NCI-H345 treated with DMSO at 0.1 percent for 48 hours (cell line): ENCODE measurements at regions not wholly inside any gene's neighbourhood (a gene's known extent, or its start where the extent isn't known, plus 50 kb on each side); places are given as distances from the start of the nearest gene placed in this dataset.
A peak's percentile ranks its signal among the peaks of the same experiment; 100 is the strongest.

Experiments
- DNase-seq: peaks from one replicate; lab custom pipeline; 2025; ENCODE audit not compliant: unreplicated experiment; lab: John Stamatoyannopoulos, UW

DNA sequence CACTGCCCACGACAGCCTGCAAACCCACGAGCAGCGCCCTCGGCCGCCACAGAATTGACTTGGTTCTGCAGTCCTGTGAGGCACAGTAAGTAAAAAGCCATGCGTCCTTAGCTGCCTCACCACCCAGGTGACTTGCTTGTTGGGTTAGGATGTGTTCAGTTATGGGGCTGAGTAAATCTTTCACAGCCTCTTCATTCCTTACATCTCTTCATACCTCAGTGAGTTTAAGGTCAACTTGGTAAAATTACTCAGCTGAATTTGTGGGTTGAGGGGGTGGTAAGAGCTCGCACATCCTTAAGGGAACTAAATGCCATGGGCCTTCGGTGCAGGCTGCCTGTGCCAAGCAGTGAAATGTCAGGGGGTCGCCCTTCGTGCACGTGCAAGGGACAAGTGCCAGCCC lies 165.2 kb upstream of the ALKAL2 start:
- DNase-seq = no peak

DNA sequence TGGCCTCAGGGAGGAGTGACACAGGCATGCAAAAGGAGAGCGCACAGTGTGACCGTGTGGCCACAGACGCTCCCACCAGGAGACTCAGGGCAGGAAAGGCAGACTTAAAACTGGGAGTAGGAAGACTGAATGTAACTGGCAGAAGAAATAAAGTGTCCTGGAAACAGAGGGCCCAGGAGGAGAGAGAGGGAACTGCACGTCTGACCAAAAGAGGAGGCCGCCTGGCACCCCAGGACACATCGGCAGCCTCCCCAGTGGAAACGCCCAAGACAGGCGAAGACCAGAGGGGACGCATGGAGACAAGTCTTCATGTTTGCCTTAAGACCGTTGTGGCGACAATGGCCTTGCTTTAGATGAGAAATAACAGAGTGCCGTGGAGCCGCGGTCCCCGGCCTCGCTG lies 163.6 kb upstream of the ALKAL2 start:
- no peak for DNase-seq

DNA sequence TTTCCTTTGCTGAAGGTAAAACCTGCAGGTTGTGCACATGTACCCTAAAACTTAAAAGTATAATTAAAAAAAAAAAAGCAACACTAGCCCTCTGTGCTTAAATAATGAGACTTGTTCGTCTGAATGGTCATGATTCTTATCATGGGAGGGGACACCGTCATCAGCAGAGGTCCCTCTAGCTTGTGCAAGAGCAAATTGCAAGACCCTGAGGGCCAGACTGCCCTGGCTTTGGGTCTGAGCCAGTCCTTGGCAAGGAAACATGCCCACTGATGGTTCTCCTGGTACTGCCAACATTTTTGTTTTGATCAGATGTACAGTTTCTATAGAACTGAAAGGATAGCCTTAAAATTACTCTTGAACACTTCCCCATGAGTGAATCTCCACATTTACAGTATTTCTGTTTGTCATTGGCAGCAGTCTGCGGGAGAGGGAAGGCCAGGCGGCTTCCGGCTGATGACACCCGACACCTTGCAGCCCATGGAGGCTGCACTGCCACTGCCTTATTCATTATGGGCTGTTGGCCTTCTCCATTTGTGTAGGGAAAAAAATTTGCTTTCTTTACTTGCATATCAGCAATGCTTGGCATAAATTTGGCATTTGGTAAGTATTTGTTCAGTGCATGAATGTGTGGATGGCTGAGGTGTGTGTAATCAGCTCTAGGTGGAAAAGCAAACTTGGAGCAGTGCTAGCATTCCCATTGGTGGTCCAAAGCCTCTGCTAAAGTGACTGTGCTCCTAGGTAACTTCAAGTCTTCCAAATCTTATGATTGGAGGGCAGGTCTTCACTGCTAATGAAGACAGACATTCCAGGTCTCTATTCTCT lies 161.6 kb upstream of the ALKAL2 start:
- DNase-seq = no peak

DNA sequence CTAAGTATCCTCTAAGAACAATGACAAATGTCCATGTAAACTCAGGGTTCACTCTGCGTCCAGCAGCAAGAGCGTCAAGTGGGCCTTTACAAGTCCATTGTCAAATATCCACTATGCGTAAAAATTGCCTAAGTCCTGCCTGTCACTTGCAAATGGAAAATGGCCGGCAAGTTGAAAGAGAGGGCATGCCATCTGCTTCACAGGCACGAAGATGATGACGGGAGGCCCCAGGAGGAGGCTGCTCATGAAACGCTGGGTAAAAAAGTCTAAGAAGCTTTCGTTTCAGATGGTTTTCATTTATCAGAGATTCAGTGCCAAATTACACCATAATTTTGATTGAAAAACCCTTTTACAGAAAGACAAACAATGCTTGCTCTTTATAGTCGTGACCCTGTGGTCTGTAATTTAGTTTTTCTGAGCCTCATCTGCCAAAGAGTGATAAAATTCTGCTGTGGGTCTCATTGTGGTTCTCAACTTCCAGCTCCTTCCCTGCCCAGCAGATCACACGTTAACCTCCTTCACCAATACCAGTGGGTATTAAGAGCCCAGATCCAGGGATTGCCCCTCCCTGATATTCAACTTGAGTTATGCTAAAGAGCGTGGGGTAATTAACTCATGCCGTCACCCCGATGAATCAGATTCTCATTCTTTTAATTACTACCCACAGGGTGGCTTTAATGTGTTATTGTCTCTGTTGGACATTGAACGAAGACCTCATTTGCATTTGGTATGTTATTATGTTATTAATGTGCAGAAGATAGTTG lies 160.2 kb upstream of the ALKAL2 start:
- no peak for DNase-seq

DNA sequence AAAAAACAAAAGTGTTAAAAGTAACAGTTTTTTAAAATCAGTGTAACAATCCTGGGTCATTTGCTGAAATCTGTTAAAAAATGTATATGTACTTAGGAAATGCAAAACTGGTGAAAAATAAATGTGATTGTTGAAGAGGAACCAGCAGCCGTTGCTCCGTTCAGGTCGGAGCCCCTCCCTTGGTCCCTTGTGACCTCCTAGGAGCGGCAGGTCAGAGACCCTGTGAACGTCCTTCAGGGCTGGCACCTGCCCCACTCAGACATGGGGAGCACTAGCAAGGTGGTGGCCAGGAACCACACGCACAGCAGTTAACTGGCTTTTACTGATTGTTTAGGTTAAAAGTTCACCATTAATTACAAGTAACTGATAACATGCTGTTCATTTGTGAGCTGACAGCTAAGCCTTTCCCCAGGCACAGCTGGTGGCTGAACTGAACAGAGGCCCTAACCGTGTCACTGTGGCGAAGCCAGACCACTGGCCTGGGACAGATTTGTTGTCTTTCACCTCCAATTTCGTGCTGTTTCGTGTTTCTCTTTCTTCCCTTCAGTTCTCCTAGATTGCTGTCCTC lies 159.2 kb upstream of the ALKAL2 start:
- DNase-seq = no peak

DNA sequence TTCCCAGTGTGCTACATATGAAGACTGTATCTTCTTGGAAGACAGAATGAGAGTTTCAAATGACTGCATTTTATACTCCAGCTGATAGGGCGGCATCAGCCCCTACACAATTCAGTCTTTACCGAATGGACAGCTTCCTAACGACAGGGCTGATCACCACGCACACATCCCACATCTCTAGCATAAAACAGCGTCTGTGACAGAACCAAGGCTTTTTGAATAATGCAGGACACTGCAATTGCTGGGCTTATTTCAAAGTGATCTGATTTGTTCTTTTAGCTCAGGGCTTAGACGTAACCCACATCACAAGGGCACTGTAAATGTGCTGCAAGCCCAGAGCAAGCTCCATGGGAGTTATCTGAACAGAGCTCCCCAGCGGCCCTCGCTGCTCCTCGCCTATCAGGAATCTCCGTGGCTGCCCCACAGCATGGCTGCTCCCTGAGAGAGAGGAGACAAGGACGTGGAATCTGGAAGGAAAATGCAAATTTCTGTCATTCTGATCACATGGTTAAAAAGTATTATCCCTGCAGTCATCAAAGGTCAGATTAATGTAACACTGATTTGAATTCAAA lies 158.5 kb upstream of the ALKAL2 start:
- no peak for DNase-seq

DNA sequence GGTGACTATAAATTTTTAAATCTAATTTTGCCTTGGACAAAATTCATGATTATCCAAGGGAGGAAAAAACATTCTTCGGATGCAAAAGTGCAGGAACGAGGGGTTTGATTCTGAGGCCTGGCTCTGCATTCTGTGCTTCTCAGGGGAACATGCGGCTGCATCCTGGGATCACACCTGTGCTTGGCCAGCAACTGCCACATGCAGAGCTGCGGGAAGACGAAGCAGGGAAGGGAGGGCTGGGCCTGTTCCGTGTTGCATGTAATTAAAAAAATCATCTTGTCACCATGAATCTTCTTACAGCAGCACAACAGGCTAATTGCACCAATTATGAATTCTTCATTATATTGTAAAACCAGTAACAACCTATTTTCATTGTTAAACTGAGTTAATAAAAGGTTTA lies 158.0 kb upstream of the ALKAL2 start:
- DNase-seq = no peak

DNA sequence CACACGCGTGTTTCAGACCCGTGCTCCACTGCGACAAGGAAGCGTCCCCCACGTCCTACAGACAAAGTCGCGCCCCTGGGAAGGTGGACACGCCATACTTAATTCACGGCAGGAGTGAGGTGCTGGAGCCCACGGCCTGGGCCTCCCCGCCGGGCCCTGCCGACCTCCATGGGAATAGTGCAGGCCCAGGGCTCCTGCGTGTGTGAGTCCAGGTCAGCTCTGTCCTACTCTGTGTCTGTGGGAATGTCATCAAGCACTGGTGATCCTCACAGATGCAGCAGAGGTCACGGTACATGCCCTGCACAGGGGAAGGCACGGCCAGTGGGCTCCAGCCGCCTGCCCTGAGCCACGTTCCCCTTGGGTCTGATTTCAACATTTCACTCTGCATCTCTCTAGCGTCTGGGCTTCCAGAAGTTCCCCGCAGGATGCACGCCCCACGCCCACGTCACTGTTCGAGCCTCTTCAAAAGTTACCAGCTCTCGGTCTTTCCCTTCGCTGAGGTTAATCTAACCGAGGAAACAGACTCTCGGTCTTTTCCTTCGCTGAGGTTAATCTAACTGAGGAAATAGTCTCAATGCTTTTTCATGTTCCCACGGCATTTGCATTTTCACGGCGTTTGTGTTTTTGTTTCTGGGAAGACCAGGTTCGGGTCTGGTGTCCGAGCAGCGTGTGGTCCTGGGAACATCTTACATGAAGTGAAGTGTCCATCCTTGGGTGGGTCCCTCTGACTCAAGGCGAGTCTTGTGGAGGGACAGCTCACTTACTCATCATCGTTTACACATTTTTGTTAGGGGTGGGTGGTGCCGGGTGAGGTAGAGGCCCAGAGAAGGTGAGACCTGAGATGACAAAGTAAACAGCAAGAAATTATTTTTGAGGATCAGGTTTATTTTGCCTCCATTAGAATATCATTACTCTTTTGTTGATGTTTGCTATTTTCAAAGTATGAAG lies 157.3 kb upstream of the ALKAL2 start:
- no peak for DNase-seq

DNA sequence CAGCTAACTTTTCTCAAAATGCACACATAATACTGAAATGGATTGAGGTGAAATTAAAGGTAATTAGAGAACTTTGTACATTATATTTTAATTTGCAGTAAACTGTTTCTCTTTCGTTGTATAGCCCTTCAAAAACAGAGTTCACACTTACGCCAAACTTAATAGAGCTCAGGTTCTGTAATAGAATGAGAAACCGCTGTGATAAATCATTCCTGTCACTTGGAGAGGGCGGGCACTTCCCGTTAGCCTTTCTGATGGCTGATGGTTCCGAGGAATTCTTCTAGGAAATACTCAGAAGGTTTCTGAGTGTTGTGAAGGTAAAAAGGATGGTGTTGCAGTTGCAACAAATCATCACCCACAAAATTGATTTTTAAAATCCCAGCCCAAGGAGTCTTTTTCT lies 155.8 kb upstream of the ALKAL2 start:
- no peak for DNase-seq

DNA sequence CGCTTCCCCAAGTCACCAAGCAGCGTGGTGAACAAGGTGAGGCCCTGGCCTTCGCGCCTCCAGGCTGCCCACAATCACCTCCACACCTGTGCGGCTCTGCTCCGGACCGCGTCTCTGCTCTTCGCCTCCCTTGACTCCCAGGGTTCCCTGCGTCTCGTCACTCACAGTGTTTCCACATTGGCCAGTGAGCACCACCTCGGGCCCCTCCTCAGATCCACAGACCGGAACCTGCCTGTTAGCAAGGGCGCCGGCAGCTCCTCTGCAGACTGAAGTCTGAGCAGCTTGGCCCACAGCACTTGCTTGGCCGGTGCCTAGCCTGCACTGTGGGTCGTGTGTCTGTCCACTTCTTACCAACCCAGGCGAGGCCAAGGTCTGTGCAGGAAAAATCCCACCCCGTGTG lies 155.3 kb upstream of the ALKAL2 start:
- DNase-seq = no peak

DNA sequence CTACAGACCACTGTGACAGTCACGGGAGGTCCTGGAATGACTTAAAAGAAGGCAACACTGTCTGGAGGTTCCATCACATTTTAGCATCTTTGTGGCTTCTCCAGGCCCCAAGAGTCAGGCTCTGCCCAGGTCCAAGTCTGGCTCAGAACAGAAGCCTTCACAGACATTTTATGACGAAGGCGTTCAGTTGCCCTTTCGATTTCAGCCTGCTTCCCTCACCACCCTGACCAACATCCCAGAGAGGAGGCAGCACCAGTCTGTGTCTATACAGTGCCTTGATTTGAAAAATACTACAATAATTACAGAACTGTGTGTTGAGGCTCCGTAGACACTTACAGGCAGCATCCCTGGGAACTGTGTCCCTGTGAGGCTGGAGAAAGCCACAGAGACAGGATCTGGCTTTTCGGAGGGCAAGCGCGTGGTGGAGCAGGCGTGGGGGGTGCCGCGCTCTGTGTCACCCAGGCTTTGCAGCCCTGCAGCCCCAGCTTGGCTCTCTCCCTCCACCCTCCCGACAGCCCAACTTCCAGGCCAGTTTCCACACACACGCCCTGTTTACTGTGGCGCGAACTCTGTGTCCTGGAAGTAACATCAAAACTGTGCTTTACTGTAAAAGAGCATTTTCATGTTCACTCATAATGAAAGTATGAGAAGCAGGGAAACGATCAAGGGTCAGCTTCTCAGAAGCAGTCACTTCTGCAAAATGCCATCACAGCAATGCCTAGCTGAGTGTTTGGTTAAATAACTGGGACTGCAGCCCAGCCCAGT lies 153.5 kb upstream of the ALKAL2 start:
- no peak for DNase-seq

DNA sequence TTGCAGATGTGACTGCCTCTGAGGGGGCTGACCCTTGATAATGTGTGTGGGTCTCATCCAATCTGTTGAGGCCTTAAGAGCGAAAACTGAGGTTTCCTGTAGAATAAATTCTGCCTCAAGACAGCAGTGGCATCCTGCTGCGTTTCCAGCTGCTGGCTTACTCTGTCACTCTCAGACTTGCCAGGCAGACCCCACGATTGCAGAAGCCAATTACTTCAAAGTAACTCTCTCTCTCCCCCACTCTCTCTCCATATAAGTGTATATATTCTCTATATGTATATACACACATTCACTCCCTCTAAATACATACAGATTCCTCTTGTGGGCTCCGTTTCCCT lies 152.5 kb upstream of the ALKAL2 start:
- no peak for DNase-seq

DNA sequence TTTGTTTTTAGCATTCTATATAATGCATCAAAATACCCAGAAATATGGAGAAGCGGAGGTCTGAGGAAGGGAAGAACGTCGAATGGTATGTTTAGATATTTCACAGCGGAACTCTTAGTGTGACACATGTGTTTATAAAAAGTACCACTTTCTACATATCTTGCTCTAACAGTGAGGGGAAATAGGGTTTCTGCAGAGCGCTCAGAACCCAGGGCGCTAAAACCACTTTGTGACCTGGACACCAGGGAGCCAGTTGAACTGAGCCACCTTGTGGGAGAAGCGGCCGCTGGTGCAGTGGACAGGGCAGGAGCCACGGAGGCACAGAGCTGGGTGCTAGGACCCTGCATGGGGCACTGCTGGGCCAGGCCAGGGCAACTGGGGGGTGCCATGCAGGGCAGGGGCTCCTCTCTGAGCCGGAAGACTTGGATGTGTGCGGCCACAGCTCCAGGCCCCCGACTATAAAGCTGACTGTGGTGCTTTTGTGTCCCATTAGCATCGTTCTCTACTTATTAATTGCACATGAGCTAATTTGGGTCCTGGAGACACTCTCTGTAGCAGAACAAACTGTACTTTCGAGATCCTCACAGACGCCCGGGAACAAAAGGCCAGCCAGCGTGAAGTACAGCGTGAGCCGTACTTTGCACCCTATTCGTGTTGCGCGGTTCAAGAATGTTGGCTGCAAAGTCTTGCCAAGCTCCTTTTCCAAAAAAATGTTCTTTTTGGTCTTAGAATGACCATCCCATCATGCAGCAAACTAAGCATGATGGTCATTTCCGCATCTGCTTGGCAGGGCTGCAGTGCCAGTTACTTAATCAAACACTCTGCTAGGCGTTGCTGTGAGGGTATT lies 151.9 kb upstream of the ALKAL2 start:
- no peak for DNase-seq

DNA sequence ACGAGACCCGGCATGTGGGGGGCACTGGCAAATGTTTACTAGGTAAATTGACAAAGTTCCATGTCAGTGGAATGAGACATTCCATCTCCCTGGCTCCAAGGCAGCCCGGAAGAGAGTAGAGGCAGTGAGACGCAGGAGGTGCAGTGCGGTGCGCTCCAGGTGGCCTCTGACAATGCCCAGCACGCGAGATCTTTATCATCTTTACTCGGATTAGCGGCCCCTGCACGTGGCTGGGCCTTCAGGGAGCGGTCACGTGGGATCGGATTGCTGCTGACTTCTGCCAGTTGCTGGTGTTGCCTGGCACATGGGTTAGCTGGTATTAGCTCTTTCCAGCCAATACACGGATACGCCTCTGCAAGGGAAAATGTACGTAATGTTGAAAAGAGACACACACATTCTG lies 151.2 kb upstream of the ALKAL2 start:
- no peak for DNase-seq

DNA sequence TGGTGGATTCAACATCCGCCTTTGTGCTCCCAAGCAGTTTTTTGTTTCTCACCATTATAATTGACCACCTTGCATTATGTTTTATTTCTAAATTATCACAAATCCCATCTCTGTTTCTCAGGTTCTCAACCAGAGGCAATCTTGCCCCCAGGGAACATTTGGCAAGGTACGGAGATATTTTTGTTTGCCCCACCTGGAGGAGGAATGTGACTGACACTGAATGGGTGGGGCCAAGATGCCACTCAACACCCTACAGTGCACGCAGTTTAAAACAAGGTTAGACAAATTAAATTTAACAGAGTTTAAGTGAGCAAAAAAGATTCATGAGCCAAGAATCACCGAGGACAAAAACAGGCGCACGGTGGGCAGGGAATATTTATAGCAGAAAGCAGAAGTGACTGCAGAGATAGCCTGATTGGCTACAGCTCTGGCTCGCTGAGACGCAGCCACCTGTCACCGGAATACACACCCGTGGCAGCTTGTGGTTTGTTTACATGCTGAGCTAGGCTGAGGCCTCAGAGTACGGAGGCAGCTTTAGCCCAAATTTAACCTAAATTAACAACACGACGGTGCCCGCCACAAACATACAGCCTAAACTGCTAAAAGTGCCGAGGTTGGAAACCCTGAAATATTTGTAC lies 150.0 kb upstream of the ALKAL2 start:
- DNase-seq = peak; percentile 52

DNA sequence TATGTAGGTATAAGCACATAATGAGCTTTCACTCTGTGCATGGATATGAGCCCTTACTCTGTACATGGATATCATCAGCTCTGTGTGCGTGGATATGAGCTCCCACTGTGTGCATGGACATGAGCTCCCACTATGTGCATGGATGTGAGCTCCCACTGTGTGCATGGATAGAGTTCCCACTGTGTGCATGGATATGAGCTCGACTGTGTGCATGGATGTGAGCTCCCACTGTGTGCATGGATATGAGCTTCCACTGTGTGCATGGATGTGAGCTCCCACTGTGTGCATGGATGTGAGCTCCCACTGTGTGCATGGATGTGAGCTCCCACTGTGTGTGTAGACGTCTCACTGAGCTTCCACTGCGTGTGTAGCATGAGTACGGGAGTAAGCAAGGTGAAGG lies 149.3 kb upstream of the ALKAL2 start:
- no peak for DNase-seq

DNA sequence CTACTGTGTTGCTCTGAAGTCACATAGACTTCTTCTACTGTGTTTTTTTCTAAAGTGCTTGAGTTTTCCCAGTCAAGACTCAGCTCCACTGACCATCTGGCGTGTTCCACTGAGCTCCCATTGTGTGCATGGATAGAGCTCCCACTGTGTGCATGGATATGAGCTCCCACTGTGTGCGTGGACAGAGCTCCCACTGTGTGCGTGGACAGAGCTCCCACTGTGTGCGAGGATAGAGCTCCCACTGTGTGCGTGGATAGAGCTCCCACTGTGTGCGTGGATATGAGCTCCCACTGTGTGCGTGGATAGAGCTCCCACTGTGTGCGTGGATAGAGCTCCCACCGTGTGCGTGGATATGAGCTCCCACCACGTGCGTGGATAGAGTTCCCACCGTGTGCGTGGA lies 148.3 kb upstream of the ALKAL2 start:
- DNase-seq = no peak

DNA sequence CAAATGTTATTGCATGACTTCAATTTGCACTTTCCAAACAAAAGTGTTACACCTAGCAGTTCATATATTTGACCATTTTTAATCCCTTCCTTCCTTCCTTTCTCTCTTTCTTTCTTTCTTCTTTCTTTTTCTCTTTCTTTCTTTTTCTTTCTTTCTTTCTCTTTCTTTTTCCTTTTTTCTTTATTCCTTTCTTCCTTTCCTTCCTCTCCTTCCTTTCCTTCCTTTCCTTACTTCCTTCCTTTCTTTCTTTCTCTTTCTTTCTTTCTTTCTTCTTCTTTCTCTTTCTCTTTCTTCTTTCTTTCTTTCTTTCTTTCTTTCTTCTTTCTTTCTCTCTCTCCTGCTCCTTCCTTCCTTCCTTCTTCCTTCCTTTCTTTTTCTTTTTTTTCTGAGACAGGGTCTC lies 146.7 kb upstream of the ALKAL2 start:
- no peak for DNase-seq

DNA sequence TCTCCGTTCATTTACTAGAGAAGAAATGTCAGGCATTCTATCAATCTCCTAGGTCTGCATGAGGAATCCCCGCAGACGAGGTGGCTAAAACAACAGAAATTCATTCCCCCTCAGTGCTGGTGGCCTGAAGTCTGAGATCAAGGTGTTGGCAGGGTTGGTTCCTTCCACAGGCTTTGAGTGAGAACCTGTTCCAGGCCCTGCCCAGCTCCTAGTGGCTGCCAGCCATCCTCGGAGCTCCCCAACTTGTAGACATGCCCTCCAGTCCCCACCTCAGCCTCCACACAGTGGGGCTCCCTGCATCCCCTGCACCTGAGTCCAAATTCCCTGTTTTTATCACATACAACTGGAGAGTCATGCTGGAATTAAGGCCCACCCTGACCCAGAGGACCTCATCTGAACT lies 145.3 kb upstream of the ALKAL2 start:
- no peak for DNase-seq
